Activated CD4-positive, alpha-beta T cell treated with anti-CD3 and anti-CD28 coated beads, Interleukin-2, amount 10 ng/mL, durations not matched to agents 24 days and 14 days (primary cell): ENCODE measurements at regions not wholly inside any gene's neighbourhood (a gene's known extent, or its start where the extent isn't known, plus 50 kb on each side); places are given as distances from the start of the nearest gene placed in this dataset.

Source experiments
- DNase-seq: peaks from one replicate; pipeline ENCODE4 v3.0.0; 2022
- H3K27ac Mint-ChIP-seq: one replicate; pipeline ENCODE4 v1.8.0; 2022; ENCODE audit warnings: mild to moderate bottlenecking, mixed read lengths
- H3K27me3 Mint-ChIP-seq: one replicate; pipeline ENCODE4 v1.8.0; 2022; ENCODE audit warnings: mixed read lengths
- H3K36me3 Mint-ChIP-seq: one replicate; pipeline ENCODE4 v1.8.0; 2022; ENCODE audit warnings: low read depth, mild to moderate bottlenecking, mixed read lengths
- H3K4me1 Mint-ChIP-seq: one replicate; pipeline ENCODE4 v1.8.0; 2021; ENCODE audit warnings: mixed read lengths
- H3K4me3 Mint-ChIP-seq: one replicate; pipeline ENCODE4 v1.8.0; 2022; ENCODE audit warnings: mild to moderate bottlenecking, moderate library complexity, mixed read lengths
- H3K9me3 Mint-ChIP-seq: one replicate; pipeline ENCODE4 v1.8.0; 2021; ENCODE audit warnings: mixed read lengths
- intact Hi-C: fragments of 100-400 bp; cut with micrococcal nuclease; formaldehyde crosslinking; loops from one replicate; pipeline ENCODE4 v1.15.1; 2023

DNA sequence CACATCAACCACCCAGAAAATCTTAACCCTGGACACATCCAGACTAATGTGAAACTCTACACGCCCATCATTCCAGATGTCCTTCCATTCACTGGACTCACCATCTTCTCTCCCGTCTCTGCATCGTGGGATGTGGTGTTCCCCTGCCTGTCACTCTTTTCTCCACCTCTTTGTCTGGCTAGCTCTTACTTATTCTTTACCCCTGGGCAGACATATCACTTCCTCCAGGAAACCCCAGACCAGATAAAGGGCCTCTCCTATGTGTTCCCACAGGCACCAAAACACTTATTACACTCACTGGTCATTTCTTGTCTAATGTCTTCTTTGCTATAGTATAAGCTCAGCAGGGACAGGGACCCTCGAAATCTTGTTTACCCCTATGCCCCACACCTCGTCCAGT, 109.3 kb upstream of the IPO5 start:
- intact Hi-C loops: no loop called here
- H3K36me3 Mint-ChIP-seq: no peaks in the 10 kb centered on the region
- H3K27me3 Mint-ChIP-seq: peaks cover 2% of the 10 kb centered on the region
- no peaks in the 10 kb centered on the region for H3K4me1 Mint-ChIP-seq
- H3K27ac Mint-ChIP-seq: no peak overlapping the region
- no peak for DNase-seq
- no peak overlapping the region for H3K4me3 Mint-ChIP-seq
- H3K9me3 Mint-ChIP-seq: no peaks in the 10 kb centered on the region

- Mint-ChIP-seq H3K4me1 (no peaks in the 10 kb centered on the region), H3K27me3 (peaks cover 2% of the 10 kb centered on the region), H3K27ac (no peak overlapping the region), H3K4me3 (no peak overlapping the region), H3K36me3 (no peaks in the 10 kb centered on the region), H3K9me3 (no peaks in the 10 kb centered on the region)
- intact Hi-C loops: no loop called here
- DNase-seq: no peak
Observed at GRCh38 chr13:97848886-97849285, 104.6 kb upstream of the IPO5 start.

- DNase-seq: peak; percentile 53
- no peaks in the 10 kb centered on the region for H3K36me3 Mint-ChIP-seq
- intact Hi-C loops: no loop called here
- peaks cover 2% of the 10 kb centered on the region for H3K27me3 Mint-ChIP-seq
- H3K27ac Mint-ChIP-seq: no peak overlapping the region
- H3K4me1 Mint-ChIP-seq: no peaks in the 10 kb centered on the region
- H3K9me3 Mint-ChIP-seq: no peaks in the 10 kb centered on the region
- no peak overlapping the region for H3K4me3 Mint-ChIP-seq
Observed at GRCh38 chr13:97849305-97849704, 104.2 kb upstream of the IPO5 start.

- intact Hi-C loops: loop anchor here (10.0 kb wide), 1 partner anchor 124 kb away; no protein-coding TSS in a partner anchor
- Mint-ChIP-seq H3K27ac (no peak overlapping the region), H3K4me1 (no peaks in the 10 kb centered on the region), H3K4me3 (no peak overlapping the region), H3K36me3 (no peaks in the 10 kb centered on the region), H3K27me3 (peaks cover 2% of the 10 kb centered on the region), H3K9me3 (no peaks in the 10 kb centered on the region)
- DNase-seq: peak; percentile 31
Observed at GRCh38 chr13:97851269-97851668, 102.2 kb upstream of the IPO5 start.

DNA sequence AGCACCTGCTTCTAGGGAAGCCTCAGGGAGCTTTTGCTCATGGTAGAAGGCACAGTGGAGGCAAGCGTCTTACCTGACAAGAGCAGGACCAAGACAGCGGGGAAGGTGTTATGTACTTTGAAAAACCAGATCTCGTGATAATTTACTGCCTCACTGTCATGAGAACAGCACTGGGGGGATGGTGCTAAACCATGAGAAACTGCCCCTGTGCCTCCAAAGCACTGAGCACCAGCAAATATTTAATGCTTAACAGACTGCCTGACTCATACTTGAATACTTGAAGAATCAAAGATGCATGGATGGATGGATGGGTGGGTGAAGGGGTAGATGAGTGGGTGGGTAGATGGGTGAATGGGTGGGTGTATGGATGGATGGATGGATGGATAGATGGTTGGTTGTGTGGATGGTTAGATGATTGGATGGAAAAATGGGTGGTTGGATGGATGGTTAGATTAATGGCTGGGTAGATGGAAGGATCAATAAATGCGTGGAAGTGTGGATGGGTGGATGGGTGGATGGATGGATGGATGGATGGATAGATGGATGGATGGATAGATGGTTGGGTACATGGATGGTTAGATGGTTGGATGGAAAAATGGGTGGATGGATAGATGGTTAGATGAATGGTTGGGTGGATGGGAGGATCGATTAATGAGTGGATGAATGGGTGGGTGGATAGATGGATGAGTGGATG, 101.1 kb upstream of the IPO5 start:
- Mint-ChIP-seq H3K27me3 (no peaks in the 10 kb centered on the region), H3K9me3 (no peaks in the 10 kb centered on the region), H3K36me3 (no peaks in the 10 kb centered on the region), H3K4me3 (no peak overlapping the region), H3K27ac (no peak overlapping the region), H3K4me1 (no peaks in the 10 kb centered on the region)
- peak; percentile 19 for DNase-seq
- intact Hi-C loops: loop anchor here (10.0 kb wide), 1 partner anchor 122 kb away; no protein-coding TSS in a partner anchor

GRCh38 chr13:97853550-97853949, 99.9 kb upstream of the IPO5 start:
- H3K27me3 Mint-ChIP-seq: no peaks in the 10 kb centered on the region
- no peaks in the 10 kb centered on the region for H3K36me3 Mint-ChIP-seq
- H3K4me1 Mint-ChIP-seq: no peaks in the 10 kb centered on the region
- no peak for DNase-seq
- H3K27ac Mint-ChIP-seq: no peak overlapping the region
- no peaks in the 10 kb centered on the region for H3K9me3 Mint-ChIP-seq
- H3K4me3 Mint-ChIP-seq: no peak overlapping the region
- intact Hi-C loops: loop anchor here (10.0 kb wide), 1 partner anchor 121 kb away; no protein-coding TSS in a partner anchor

DNA sequence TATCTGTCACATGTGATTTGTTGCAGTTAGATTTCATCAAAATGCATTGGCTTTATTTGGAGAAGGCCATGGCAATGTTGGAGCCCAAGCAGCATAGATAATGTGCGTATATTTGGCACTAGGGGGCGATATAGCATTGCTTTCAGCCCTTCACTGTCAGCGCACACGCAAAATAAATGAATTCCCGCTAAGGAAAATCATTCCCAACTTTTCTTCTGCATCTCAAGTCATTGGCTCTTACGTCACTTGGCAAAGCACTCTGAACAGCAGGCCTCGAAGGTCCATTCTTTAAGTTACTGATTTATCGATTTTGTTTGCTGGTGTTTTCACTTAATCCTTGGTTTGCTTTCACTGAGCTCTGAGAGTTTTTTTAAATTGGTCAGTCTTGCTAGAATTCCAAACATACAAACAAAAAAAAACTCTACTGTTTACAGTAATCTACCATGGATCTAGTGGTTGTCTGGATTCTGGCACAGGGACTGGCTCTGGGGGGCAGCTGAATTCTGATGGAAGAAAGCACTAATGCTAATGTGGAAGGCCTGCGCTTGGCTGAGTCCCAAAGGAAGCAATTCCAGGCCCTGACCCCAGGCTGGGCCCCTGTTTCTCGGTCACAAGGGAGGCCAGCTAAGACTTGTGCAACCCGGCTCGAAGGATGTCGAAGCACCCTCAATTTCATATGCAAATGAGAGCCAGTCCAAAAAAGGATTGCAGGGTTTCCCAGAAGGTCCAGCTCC, 97.7 kb upstream of the IPO5 start:
- intact Hi-C loops: loop anchor here (1.0 to 10.0 kb wide), 2 partner anchors 119 to 818 kb away; no protein-coding TSS in a partner anchor
- Mint-ChIP-seq H3K27ac (no peak overlapping the region), H3K36me3 (no peaks in the 10 kb centered on the region), H3K27me3 (peaks cover 2% of the 10 kb centered on the region), H3K4me3 (no peak overlapping the region), H3K9me3 (no peaks in the 10 kb centered on the region), H3K4me1 (no peaks in the 10 kb centered on the region)
- DNase-seq: peak; percentile 73

GRCh38 chr13:97856304-97856675, 97.2 kb upstream of the IPO5 start:
- Mint-ChIP-seq H3K27me3 (peaks cover 2% of the 10 kb centered on the region), H3K36me3 (no peaks in the 10 kb centered on the region), H3K27ac (no peak overlapping the region), H3K4me3 (no peak overlapping the region), H3K4me1 (no peaks in the 10 kb centered on the region), H3K9me3 (no peaks in the 10 kb centered on the region)
- peak; percentile 37 for DNase-seq
- intact Hi-C loops: loop anchor here (10.0 kb wide), 1 partner anchor 119 kb away; no protein-coding TSS in a partner anchor

DNA sequence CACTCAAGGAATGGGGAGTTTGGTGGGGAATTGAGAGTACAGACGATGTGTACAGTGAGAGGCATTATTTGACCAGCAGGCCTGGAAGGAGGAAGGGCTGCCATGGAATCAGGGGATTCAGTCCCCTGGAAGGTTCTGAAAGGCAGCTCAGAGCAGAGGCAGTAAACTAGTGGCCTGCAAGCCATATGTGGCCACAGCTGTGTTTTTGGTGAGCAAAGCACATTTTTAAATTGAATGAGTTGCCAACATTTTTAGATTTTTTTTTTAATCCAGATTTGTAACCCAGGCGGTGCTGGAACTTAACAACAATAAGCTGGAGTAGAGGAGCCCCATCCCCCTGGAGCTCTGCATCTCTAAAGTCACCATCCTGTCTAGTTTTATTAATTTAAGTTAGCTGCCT, 95.3 kb upstream of the IPO5 start:
- no peak overlapping the region for H3K27ac Mint-ChIP-seq
- DNase-seq: peak; percentile 28
- no peaks in the 10 kb centered on the region for H3K9me3 Mint-ChIP-seq
- H3K36me3 Mint-ChIP-seq: no peaks in the 10 kb centered on the region
- H3K4me3 Mint-ChIP-seq: no peak overlapping the region
- no peaks in the 10 kb centered on the region for H3K4me1 Mint-ChIP-seq
- peaks cover 9% of the 10 kb centered on the region for H3K27me3 Mint-ChIP-seq
- intact Hi-C loops: loop anchor here (10.0 kb wide), 1 partner anchor 117 kb away; no protein-coding TSS in a partner anchor

DNA sequence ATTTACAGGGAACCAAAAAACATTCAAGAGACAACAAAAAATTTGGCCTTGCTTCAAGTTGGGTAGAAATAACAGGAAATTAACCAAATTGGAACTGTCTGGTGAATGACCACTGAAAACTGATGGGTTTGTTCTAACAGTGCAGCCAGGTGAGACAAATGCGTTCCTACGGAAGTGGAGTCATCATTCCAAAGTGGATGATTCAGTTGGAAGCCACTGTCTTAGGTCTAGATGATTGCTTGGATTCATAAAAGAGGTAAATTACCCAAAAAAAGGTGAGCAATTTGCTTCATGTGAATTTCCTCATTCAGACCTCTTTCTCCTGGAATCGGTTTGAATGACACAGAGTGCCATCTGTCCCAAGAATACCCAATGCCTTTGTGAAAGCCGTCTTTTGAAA, 87.1 kb upstream of the IPO5 start:
- Mint-ChIP-seq H3K4me1 (no peaks in the 10 kb centered on the region), H3K4me3 (no peak overlapping the region), H3K27me3 (peaks cover 7% of the 10 kb centered on the region), H3K36me3 (no peaks in the 10 kb centered on the region), H3K27ac (no peak overlapping the region), H3K9me3 (no peaks in the 10 kb centered on the region)
- intact Hi-C loops: no loop called here
- no peak for DNase-seq

DNA sequence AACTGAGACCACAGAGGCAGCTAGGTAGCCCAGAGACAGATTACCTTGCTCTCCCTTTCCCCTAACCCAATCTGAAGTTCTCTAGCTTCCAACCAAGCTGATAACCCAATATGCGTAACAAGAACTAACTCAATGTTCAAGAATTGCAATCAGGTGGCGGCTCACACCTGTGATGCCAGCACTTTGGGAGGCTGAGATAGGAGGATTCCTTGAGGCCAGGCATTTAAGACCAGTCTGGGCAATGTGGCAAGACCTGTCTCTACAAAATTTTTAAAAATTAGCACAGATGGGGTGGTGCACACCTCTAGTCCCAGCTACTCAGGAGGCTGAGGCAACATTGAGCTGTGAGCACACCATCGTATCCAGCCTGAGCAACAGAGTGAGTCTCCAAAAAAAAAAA, 86.7 kb upstream of the IPO5 start:
- H3K4me1 Mint-ChIP-seq: no peaks in the 10 kb centered on the region
- H3K4me3 Mint-ChIP-seq: no peak overlapping the region
- H3K9me3 Mint-ChIP-seq: no peaks in the 10 kb centered on the region
- intact Hi-C loops: no loop called here
- no peak for DNase-seq
- H3K27ac Mint-ChIP-seq: no peak overlapping the region
- H3K27me3 Mint-ChIP-seq: peaks cover 6% of the 10 kb centered on the region
- no peaks in the 10 kb centered on the region for H3K36me3 Mint-ChIP-seq

- Mint-ChIP-seq H3K9me3 (no peaks in the 10 kb centered on the region), H3K27me3 (no peaks in the 10 kb centered on the region), H3K4me1 (no peaks in the 10 kb centered on the region), H3K36me3 (no peaks in the 10 kb centered on the region), H3K27ac (no peak overlapping the region), H3K4me3 (no peak overlapping the region)
- intact Hi-C loops: no loop called here
- no peak for DNase-seq
Observed at GRCh38 chr13:97873398-97873797, 80.1 kb upstream of the IPO5 start.

- H3K9me3 Mint-ChIP-seq: no peaks in the 10 kb centered on the region
- no peak overlapping the region for H3K27ac Mint-ChIP-seq
- DNase-seq: no peak
- intact Hi-C loops: no loop called here
- no peaks in the 10 kb centered on the region for H3K4me1 Mint-ChIP-seq
- H3K36me3 Mint-ChIP-seq: no peaks in the 10 kb centered on the region
- H3K4me3 Mint-ChIP-seq: no peak overlapping the region
- no peaks in the 10 kb centered on the region for H3K27me3 Mint-ChIP-seq
Observed at GRCh38 chr13:97875218-97875617, 78.3 kb upstream of the IPO5 start.

DNA sequence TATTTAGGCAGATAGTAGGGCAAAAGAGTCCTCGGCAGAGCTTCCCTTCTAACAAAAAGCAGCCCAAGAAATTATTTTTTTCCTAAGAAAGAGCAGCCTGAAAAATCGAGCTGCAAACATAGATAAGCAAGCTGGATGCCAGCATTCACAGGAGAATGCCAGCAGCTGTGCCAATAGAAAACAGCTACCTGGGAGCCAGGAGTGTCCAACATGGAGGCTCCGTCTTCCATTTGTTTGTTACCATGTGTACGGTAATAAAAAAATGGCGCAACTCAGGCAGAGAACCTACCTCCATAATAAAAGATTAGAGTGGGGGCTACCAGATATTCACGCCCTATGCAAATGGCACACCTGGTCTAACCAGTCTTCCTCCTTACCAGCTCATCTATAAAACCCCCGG, 77.6 kb upstream of the IPO5 start:
- intact Hi-C loops: no loop called here
- H3K9me3 Mint-ChIP-seq: no peaks in the 10 kb centered on the region
- H3K27ac Mint-ChIP-seq: no peak overlapping the region
- no peaks in the 10 kb centered on the region for H3K27me3 Mint-ChIP-seq
- no peak for DNase-seq
- no peak overlapping the region for H3K4me3 Mint-ChIP-seq
- H3K36me3 Mint-ChIP-seq: no peaks in the 10 kb centered on the region
- H3K4me1 Mint-ChIP-seq: no peaks in the 10 kb centered on the region
